Smooth muscle cell (in vitro differentiated cells): ENCODE measurements at regions not wholly inside any gene's neighbourhood (a gene's known extent, or its start where the extent isn't known, plus 50 kb on each side); places are given as distances from the start of the nearest gene placed in this dataset.
A peak's percentile ranks its signal among the peaks of the same experiment; 100 is the strongest.

Source experiments
- DNase-seq: peaks from one replicate; lab custom pipeline; 2025; ENCODE audit not compliant: unreplicated experiment; lab: John Stamatoyannopoulos, UW
- H2AFZ ChIP-seq: fragments of 200-600 bp; sonication (generic); 2 replicates; pipeline ENCODE4 v1.6.0; 2016; ENCODE audit warnings: antibody characterized with exemption, low read depth, mild to moderate bottlenecking
- H3F3A ChIP-seq: fragments of 200-600 bp; sonication (generic); 2 replicates; pipeline ENCODE4 v1.6.0; 2017; ENCODE audit warnings: antibody characterized with exemption, low read depth
- H3K27ac ChIP-seq: fragments of 200-600 bp; sonication (generic); 2 replicates; pipeline ENCODE4 v1.5.1; 2016; ENCODE audit warnings: low read depth, mild to moderate bottlenecking
- H3K27me3 ChIP-seq: fragments of 200-600 bp; sonication (generic); 2 replicates; pipeline ENCODE4 v1.6.1; 2016; ENCODE audit warnings: low read depth, mild to moderate bottlenecking
- H3K36me3 ChIP-seq: fragments of 200-600 bp; sonication (generic); 2 replicates; pipeline ENCODE4 v1.5.1; 2016; ENCODE audit warnings: low read depth
- H3K4me1 ChIP-seq: fragments of 200-600 bp; sonication (generic); 2 replicates; pipeline ENCODE4 v1.5.1; 2016; ENCODE audit warnings: low read depth
- H3K4me2 ChIP-seq: fragments of 200-600 bp; sonication (generic); 2 replicates; pipeline ENCODE4 v1.6.0; 2016; ENCODE audit warnings: mild to moderate bottlenecking
- H3K4me3 ChIP-seq: fragments of 200-600 bp; sonication (generic); 2 replicates; pipeline ENCODE4 v1.5.1; 2016; ENCODE audit warnings: mild to moderate bottlenecking
- H3K79me2 ChIP-seq: fragments of 200-600 bp; sonication (generic); 2 replicates; pipeline ENCODE4 v1.6.0; 2016; ENCODE audit warnings: low read depth, mild to moderate bottlenecking
- H3K9ac ChIP-seq: fragments of 200-600 bp; sonication (generic); 2 replicates; pipeline ENCODE4 v1.6.0; 2016; ENCODE audit warnings: low read depth
- H3K9me3 ChIP-seq: fragments of 200-600 bp; sonication (generic); replicated peaks from 2 replicates; pipeline ENCODE4 v1.5.1; 2016; ENCODE audit warnings: low read depth
- H4K20me1 ChIP-seq: fragments of 200-600 bp; sonication (generic); 2 replicates; pipeline ENCODE4 v1.6.0; 2016; ENCODE audit warnings: low read depth
- CTCF ChIP-seq: fragments of 200-600 bp; sonication (generic); IDR thresholded peaks from 2 replicates; pipeline ENCODE4 v1.5.1; 2017; ENCODE audit warnings: borderline replicate concordance, mild to moderate bottlenecking, antibody characterized with exemption; ENCODE audit not compliant: insufficient read depth, poor library complexity, severe bottlenecking
- WGBS: methylation state at CpG from one replicate; pipeline ENCODE4 v1.1.7; 2016; ENCODE audit warnings: low lambda C conversion rate; 5-methylcytosine and 5-hydroxymethylcytosine counted together

GRCh38 chr7:88455696-88456095 lies 149.0 kb upstream of the STEAP4 start:
- Histone ChIP-seq H3K9ac (no peak overlapping the region), H3K9me3 (no peaks in the 10 kb centered on the region), H3F3A (no peaks in the 10 kb centered on the region), H3K4me1 (no peaks in the 10 kb centered on the region), H3K4me3 (no peak overlapping the region), H3K4me2 (no peak overlapping the region), H2AFZ (peak overlapping the region; percentile 16), H3K27ac (no peak overlapping the region), H4K20me1 (no peaks in the 10 kb centered on the region), H3K36me3 (no peaks in the 10 kb centered on the region), H3K27me3 (no peaks in the 10 kb centered on the region), H3K79me2 (no peaks in the 10 kb centered on the region)
- 94% methylated on average over 1 of the region's 1 CpG for WGBS
- no peak for TF ChIP-seq CTCF
- no peak for DNase-seq

- no peaks in the 10 kb centered on the region for H3K27me3 ChIP-seq
- no peaks in the 10 kb centered on the region for H3K36me3 ChIP-seq
- H2AFZ ChIP-seq: no peak overlapping the region
- no peak overlapping the region for H3K4me2 ChIP-seq
- 83% methylated on average over 3 of the region's 3 CpGs for WGBS
- no peaks in the 10 kb centered on the region for H3K4me1 ChIP-seq
- no peaks in the 10 kb centered on the region for H3K79me2 ChIP-seq
- no peak overlapping the region for H3K4me3 ChIP-seq
- H4K20me1 ChIP-seq: no peaks in the 10 kb centered on the region
- no peak for TF ChIP-seq CTCF
- H3F3A ChIP-seq: no peaks in the 10 kb centered on the region
- H3K9me3 ChIP-seq: no peaks in the 10 kb centered on the region
- DNase-seq: no peak
- no peak overlapping the region for H3K9ac ChIP-seq
- H3K27ac ChIP-seq: no peak overlapping the region
Observed at GRCh38 chr7:88452646-88453045, 146.0 kb upstream of the STEAP4 start.

GRCh38 chr7:88450874-88451273 lies 144.2 kb upstream of the STEAP4 start:
- no peaks in the 10 kb centered on the region for H3K79me2 ChIP-seq
- no peak overlapping the region for H3K9ac ChIP-seq
- H3K27ac ChIP-seq: no peak overlapping the region
- H3K27me3 ChIP-seq: no peaks in the 10 kb centered on the region
- H3K4me3 ChIP-seq: no peak overlapping the region
- no peaks in the 10 kb centered on the region for H4K20me1 ChIP-seq
- no peaks in the 10 kb centered on the region for H3F3A ChIP-seq
- H2AFZ ChIP-seq: no peak overlapping the region
- H3K36me3 ChIP-seq: no peaks in the 10 kb centered on the region
- TF ChIP-seq CTCF: no peak
- WGBS: 92% methylated on average over 1 of the region's 1 CpG
- H3K9me3 ChIP-seq: no peaks in the 10 kb centered on the region
- no peak overlapping the region for H3K4me2 ChIP-seq
- H3K4me1 ChIP-seq: no peaks in the 10 kb centered on the region
- DNase-seq: no peak

- H3K9ac ChIP-seq: no peak overlapping the region
- no peaks in the 10 kb centered on the region for H3K79me2 ChIP-seq
- H3K27me3 ChIP-seq: no peaks in the 10 kb centered on the region
- no peak overlapping the region for H2AFZ ChIP-seq
- H3K4me2 ChIP-seq: no peak overlapping the region
- no peaks in the 10 kb centered on the region for H3K9me3 ChIP-seq
- no peak for DNase-seq
- no peaks in the 10 kb centered on the region for H3F3A ChIP-seq
- no peak for TF ChIP-seq CTCF
- no peak overlapping the region for H3K27ac ChIP-seq
- no peaks in the 10 kb centered on the region for H4K20me1 ChIP-seq
- H3K4me3 ChIP-seq: no peak overlapping the region
- no peaks in the 10 kb centered on the region for H3K4me1 ChIP-seq
- WGBS: 91% methylated on average over 1 of the region's 1 CpG
- H3K36me3 ChIP-seq: no peaks in the 10 kb centered on the region
Observed at GRCh38 chr7:88449410-88449809, 142.7 kb upstream of the STEAP4 start.
